Esophagus squamous epithelium (tissue), 4 donors: ENCODE measurements at regions not wholly inside any gene's neighbourhood (a gene's known extent, or its start where the extent isn't known, plus 50 kb on each side); places are given as distances from the start of the nearest gene placed in this dataset.

Source experiments
- CTCF ChIP-seq, 6 experiments: fragments of 450-650 bp in 4 of 6; fragments of 200-600 bp in 2 of 6; sonication (generic) in 2 of 6; IDR thresholded peaks; one replicate each; pipeline ENCODE4 v1.5.1; 2016 to 2019; ENCODE audit warnings: antibody characterized with exemption in 6 of 6, mild to moderate bottlenecking in 4 of 6, moderate library complexity in 4 of 6
- POLR2A ChIP-seq, 4 donors: fragments of 450-650 bp; IDR thresholded peaks; one replicate each; pipeline ENCODE4 v1.6.1; 2017; ENCODE audit warnings: antibody characterized with exemption in 4 of 4, mild to moderate bottlenecking in 4 of 4, moderate library complexity in 3 of 4

- no peak for TF ChIP-seq CTCF (IDR thresholded peaks at IDR 0.05)
- no peak for TF ChIP-seq POLR2A (IDR thresholded peaks at IDR 0.05)
These were observed 238.0 kb upstream of the MOCS1 start for GRCh38 chr6:40172272-40172671.
